ENCODE measurements at regions not wholly inside any gene's neighbourhood (a gene's known extent, or its start where the extent isn't known, plus 50 kb on each side); places are given as distances from the start of the nearest gene placed in this dataset.

- no peaks in the 10 kb centered on the region for H3K27me3 ChIP-seq (ENCODE audit: insufficient read depth in 3 of 3, low read length in 2 of 3)
- no peaks in the 10 kb centered on the region for H3K36me3 ChIP-seq (ENCODE audit: insufficient read depth in 1 of 2, low read depth in 1 of 2)
- no peaks in the 10 kb centered on the region for H3K4me1 ChIP-seq
- intact Hi-C loops (cut with DNase I): no loop called here
- no peaks in the 10 kb centered on the region for H3K9me3 ChIP-seq
- DNase-seq (no peak), ATAC-seq (no peak)
- H3K4me3 ChIP-seq: no peak overlapping the region
- no peak for TF ChIP-seq CTCF (IDR thresholded peaks at IDR 0.05)
- WGBS, 3 donors: 56 to 71% (median 59%) methylated on average over 1 of the region's 1 CpG
- H3K27ac ChIP-seq: no peak overlapping the region
Measured at GRCh38 chr3:104816716-104817115, 550.0 kb upstream of the ALCAM start.

- intact Hi-C loops (cut with DNase I): no loop called here
- DNase-seq (no peak), ATAC-seq (no peak)
- 47 to 48% (median 47%) methylated on average over 2 of the region's 2 CpGs for WGBS, 3 donors
- TF ChIP-seq CTCF (IDR thresholded peaks at IDR 0.05): no peak
- H3K9me3 ChIP-seq: no peaks in the 10 kb centered on the region
- H3K4me3 ChIP-seq: no peak overlapping the region
- H3K27ac ChIP-seq: no peak overlapping the region
- H3K36me3 ChIP-seq (ENCODE audit: insufficient read depth in 1 of 2, low read depth in 1 of 2): no peaks in the 10 kb centered on the region
- no peaks in the 10 kb centered on the region for H3K27me3 ChIP-seq (ENCODE audit: insufficient read depth in 3 of 3, low read length in 2 of 3)
- H3K4me1 ChIP-seq: no peaks in the 10 kb centered on the region
Measured at GRCh38 chr3:104819333-104819732, 547.4 kb upstream of the ALCAM start.

- Histone ChIP-seq H3K4me1 (no peaks in the 10 kb centered on the region), H3K36me3 (ENCODE audit: insufficient read depth in 1 of 2, low read depth in 1 of 2) (no peaks in the 10 kb centered on the region), H3K4me3 (no peak overlapping the region), H3K27me3 (ENCODE audit: insufficient read depth in 3 of 3, low read length in 2 of 3) (no peaks in the 10 kb centered on the region), H3K27ac (no peak overlapping the region), H3K9me3 (no peaks in the 10 kb centered on the region)
- no peak for TF ChIP-seq CTCF (IDR thresholded peaks at IDR 0.05)
- DNase-seq (no peak), ATAC-seq (no peak)
- intact Hi-C loops (cut with DNase I): no loop called here
- 68 to 80% (median 76%) methylated on average over 1 of the region's 1 CpG for WGBS, 3 donors
Measured at GRCh38 chr3:104820959-104821358, 545.8 kb upstream of the ALCAM start.

GRCh38 chr3:104825116-104825515 is 541.6 kb upstream of the ALCAM start:
- intact Hi-C loops (cut with DNase I): no loop called here
- 30 to 50% (median 40%) methylated on average over 1 of the region's 1 CpG for WGBS, 3 donors
- DNase-seq: no peak
- no peak overlapping the region for H3K27ac ChIP-seq
- H3K4me1 ChIP-seq: no peaks in the 10 kb centered on the region
- no peaks in the 10 kb centered on the region for H3K36me3 ChIP-seq (ENCODE audit: insufficient read depth in 1 of 2, low read depth in 1 of 2)
- TF ChIP-seq CTCF (IDR thresholded peaks at IDR 0.05): no peak
- no peak overlapping the region for H3K4me3 ChIP-seq
- H3K9me3 ChIP-seq: no peaks in the 10 kb centered on the region
- ATAC-seq: no peak
- no peaks in the 10 kb centered on the region for H3K27me3 ChIP-seq (ENCODE audit: insufficient read depth in 3 of 3, low read length in 2 of 3)

- DNase-seq: no peak
- ATAC-seq: no peak
- Histone ChIP-seq H3K9me3 (no peaks in the 10 kb centered on the region), H3K4me3 (no peak overlapping the region), H3K4me1 (no peaks in the 10 kb centered on the region), H3K36me3 (ENCODE audit: insufficient read depth in 1 of 2, low read depth in 1 of 2) (no peaks in the 10 kb centered on the region), H3K27ac (no peak overlapping the region), H3K27me3 (ENCODE audit: insufficient read depth in 3 of 3, low read length in 2 of 3) (no peaks in the 10 kb centered on the region)
- WGBS, 3 donors: 29 to 41% (median 35%) methylated on average over 2 of the region's 2 CpGs
- TF ChIP-seq CTCF (IDR thresholded peaks at IDR 0.05): no peak
- intact Hi-C loops (cut with DNase I): no loop called here
Measured at GRCh38 chr3:104831071-104831470, 535.6 kb upstream of the ALCAM start.

Measured in psoas muscle (tissue), 7 donors.